HFFc6 (cell line): ENCODE measurements at regions not wholly inside any gene's neighbourhood (a gene's known extent, or its start where the extent isn't known, plus 50 kb on each side); places are given as distances from the start of the nearest gene placed in this dataset.
A peak's percentile ranks its signal among the peaks of the same experiment; 100 is the strongest.
"Not testable (repeated sequence)": the region's sequence is repeated elsewhere in the genome, so short reads cannot be mapped to it uniquely, and the experiment has no call there.

Experiments used
- DNase-seq: peaks from one replicate; pipeline ENCODE4 v3.0.0-alpha.2; 2018
- H3K27ac Mint-ChIP-seq: 2 replicates; pipeline ENCODE4 v1.8.0; 2020; ENCODE audit warnings: mild to moderate bottlenecking, mixed read lengths
- H3K27me3 Mint-ChIP-seq: 2 replicates; pipeline ENCODE4 v1.8.0; 2021; ENCODE audit warnings: mild to moderate bottlenecking, moderate library complexity, mixed read lengths; ENCODE audit not compliant: insufficient read depth
- H3K36me3 Mint-ChIP-seq: 2 replicates; pipeline ENCODE4 v1.8.0; 2021; ENCODE audit warnings: low read depth, mixed read lengths
- H3K4me1 Mint-ChIP-seq: 2 replicates; pipeline ENCODE4 v1.8.0; 2020; ENCODE audit warnings: low read depth, mixed read lengths
- H3K4me3 Mint-ChIP-seq: 2 replicates; pipeline ENCODE4 v1.8.0; 2020; ENCODE audit warnings: mild to moderate bottlenecking, moderate library complexity, mixed read lengths
- H3K9me3 Mint-ChIP-seq: 2 replicates; pipeline ENCODE4 v1.8.0; 2020; ENCODE audit warnings: mild to moderate bottlenecking, mixed read lengths
- CTCF ChIP-seq: fragments of 200-600 bp; sonication (generic); IDR thresholded peaks from 2 replicates; pipeline ENCODE4 v1.5.0; 2021; ENCODE audit warnings: antibody characterized with exemption, mild to moderate bottlenecking

DNA sequence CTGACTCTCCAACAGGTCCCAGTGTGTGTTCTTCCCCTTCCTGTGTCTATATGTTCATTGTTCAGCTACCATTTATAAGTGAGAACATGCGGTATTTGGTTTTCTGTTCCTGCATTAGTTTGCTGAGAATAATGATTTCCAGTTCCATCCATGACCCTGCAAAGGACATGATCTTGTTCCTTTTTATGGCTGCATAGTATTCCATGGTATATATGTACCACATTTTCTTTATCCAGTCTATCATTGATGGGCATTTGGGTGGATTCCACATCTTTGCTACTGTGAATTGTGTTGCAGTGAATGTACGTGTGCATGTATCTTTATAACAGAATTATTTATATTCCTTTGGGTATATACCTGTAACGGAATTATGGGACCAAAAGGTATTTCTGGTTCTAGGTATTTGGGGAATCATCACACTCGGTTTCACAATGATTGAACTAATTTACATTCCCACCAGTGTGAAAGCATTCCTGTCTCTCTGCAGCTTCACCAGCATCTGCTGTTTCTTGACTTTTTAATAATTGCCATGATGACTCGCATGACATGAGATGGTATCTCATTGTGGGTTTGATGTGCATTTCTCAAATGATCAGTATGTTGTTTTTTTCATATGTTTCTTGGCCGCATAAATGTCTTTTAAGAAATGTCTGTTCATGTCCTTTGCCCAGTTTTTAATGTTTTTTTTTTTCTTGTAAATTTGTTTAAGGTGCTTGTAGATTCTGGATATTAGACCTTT is 60.2 kb downstream of the LSMEM1 start:
- peak; percentile 40 for DNase-seq
- TF ChIP-seq CTCF: no peak
- no peaks in the 10 kb centered on the region for H3K36me3 Mint-ChIP-seq
- no peaks in the 10 kb centered on the region; the same call in 1 of the 2 replicates for H3K9me3 Mint-ChIP-seq
- H3K4me1 Mint-ChIP-seq: no peaks in the 10 kb centered on the region
- H3K4me3 Mint-ChIP-seq: no peak overlapping the region
- H3K27ac Mint-ChIP-seq: no peak overlapping the region
- H3K27me3 Mint-ChIP-seq: peaks cover 16% of the 10 kb centered on the region

- no peak overlapping the region for H3K4me3 Mint-ChIP-seq
- no peak overlapping the region for H3K27ac Mint-ChIP-seq
- no peak for DNase-seq
- no peak; the same call in 1 of the 2 replicates for TF ChIP-seq CTCF
- H3K4me1 Mint-ChIP-seq: no peaks in the 10 kb centered on the region
- H3K36me3 Mint-ChIP-seq: no peaks in the 10 kb centered on the region
- peaks cover 8% of the 10 kb centered on the region for H3K27me3 Mint-ChIP-seq
- no peaks in the 10 kb centered on the region for H3K9me3 Mint-ChIP-seq
These were observed 66.1 kb downstream of the LSMEM1 start for GRCh38 chr7:112546723-112547513.

DNA sequence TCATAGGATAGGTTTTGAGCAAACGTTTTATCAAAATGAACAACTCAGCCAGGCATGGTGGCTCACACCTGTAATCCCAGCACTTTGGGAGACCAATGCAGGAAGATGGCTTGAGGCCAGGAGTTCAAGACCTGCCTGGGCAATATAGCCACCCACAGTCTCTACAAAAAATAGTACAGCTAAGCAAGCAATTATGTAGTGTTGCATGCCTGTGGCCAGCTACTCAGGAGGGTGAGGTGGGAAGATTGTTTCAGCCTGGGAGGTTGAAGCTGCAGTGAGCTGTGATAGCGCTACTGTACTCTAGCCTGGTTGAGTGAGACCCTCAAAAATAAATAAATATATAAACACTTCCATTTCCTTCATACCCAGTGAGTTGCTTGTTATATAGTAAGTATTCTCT is 67.1 kb downstream of the LSMEM1 start:
- no peaks in the 10 kb centered on the region for H3K36me3 Mint-ChIP-seq

DNA sequence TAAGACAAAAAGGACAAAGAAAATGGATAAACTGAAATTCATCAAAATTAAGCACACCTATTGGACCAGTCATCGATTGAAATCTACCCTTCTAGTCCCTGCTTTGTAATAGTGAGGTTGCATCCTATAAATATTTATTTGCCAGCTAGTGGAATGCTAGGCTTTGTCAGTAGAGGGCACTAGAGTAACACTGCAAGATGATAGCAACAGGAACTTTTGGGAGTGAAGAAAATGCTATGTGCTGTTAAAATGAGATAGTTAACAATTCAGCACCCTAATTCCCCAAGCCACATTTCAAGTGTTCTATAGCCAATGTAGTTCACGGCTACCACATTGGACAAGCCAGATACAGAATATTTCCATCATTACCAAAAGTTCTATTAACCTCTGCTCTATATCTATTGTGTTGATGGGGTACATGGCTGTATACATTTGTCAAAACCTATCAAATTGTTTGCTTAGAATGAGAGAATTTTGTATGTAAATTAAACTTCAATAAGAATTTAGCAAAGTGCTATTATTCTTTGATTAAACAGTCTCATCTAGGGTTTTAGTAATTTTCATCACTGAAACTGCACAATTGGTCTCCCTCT is 69.8 kb downstream of the LSMEM1 start:
- Mint-ChIP-seq H3K9me3 (no peaks in the 10 kb centered on the region), H3K36me3 (no peaks in the 10 kb centered on the region), H3K27ac (no peak overlapping the region), H3K4me1 (no peaks in the 10 kb centered on the region), H3K27me3 (peaks cover 2% of the 10 kb centered on the region), H3K4me3 (no peak overlapping the region)
- DNase-seq: peak; percentile 62
- TF ChIP-seq CTCF: peak; percentile 92

More for the DNA sequence above, 67.1 kb downstream of the LSMEM1 start:
- DNase-seq: peak; percentile 14
- Mint-ChIP-seq H3K4me3 (no peak overlapping the region), H3K27me3 (peaks cover 8% of the 10 kb centered on the region), H3K27ac (no peak overlapping the region), H3K4me1 (no peaks in the 10 kb centered on the region), H3K9me3 (no peaks in the 10 kb centered on the region)
- TF ChIP-seq CTCF: no peak

DNA sequence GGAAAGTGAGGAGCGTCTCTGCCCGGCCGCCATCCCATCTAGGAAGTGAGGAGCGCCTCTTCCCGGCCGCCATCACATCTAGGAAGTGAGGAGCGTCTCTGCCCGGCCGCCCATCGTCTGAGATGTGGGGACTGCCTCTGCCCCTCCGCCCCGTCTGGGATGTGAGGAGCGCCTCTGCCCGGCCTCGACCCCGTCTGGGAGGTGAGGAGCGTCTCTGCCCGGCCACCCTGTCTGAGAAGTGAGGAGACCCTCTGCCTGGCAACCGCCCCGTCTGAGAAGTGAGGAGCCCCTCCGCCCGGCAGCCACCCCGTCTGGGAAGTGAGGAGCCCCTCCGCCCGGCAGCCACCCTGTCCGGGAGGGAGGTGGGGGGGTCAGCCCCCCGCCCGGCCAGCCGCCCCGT is 70.7 kb downstream of the LSMEM1 start:
- not testable (repeated sequence) for H3K27ac Mint-ChIP-seq, H3K4me1 Mint-ChIP-seq, H3K27me3 Mint-ChIP-seq, H3K36me3 Mint-ChIP-seq, DNase-seq, H3K9me3 Mint-ChIP-seq, H3K4me3 Mint-ChIP-seq

DNA sequence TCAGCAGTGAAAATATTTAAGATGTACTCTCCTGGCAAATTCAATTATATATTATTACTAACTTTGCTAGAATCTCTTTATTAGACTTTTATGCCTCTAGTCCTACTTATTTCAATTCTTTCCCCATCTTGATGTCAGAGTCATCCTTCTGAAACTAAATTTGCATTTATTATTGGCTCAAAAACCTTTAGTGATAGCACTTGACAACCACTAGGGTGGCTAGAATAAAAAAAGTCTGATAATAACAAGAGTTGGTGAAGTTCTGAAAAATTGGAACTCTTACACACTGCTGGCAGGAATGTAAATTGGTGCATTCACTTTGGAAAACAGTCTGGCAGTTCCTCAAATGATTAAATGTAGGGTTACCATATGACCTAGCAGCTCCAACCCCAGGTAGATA is 73.8 kb downstream of the LSMEM1 start:
- TF ChIP-seq CTCF: peak; percentile 71
- no peaks in the 10 kb centered on the region for H3K9me3 Mint-ChIP-seq
- H3K27me3 Mint-ChIP-seq: peaks cover 9% of the 10 kb centered on the region; the same call in 1 of the 2 replicates
- H3K4me3 Mint-ChIP-seq: no peak overlapping the region
- peak; percentile 32 for DNase-seq
- no peak overlapping the region for H3K27ac Mint-ChIP-seq
- H3K4me1 Mint-ChIP-seq: no peaks in the 10 kb centered on the region
- H3K36me3 Mint-ChIP-seq: no peaks in the 10 kb centered on the region
